ENCODE measurements at regions not wholly inside any gene's neighbourhood (a gene's known extent, or its start where the extent isn't known, plus 50 kb on each side); places are given as distances from the start of the nearest gene placed in this dataset.

GRCh38 chr4:26204249-26204825 is 116.5 kb upstream of the RBPJ start:
- Histone ChIP-seq H3K4me3 (ENCODE audit: control extremely low read depth in 1 of 5, extremely low read depth in 1 of 5, insufficient read depth in 1 of 5, low read depth in 2 of 5, low read length in 4 of 5) (no peak overlapping the region), H3K4me2 (replicated peaks; ENCODE audit: low read depth, low read length, poor library complexity, severe bottlenecking) (no peak overlapping the region), H3K36me3 (replicated peaks in 1 of 2; ENCODE audit: control extremely low read depth in 1 of 2, control insufficient read depth in 1 of 2, extremely low read depth in 1 of 2, insufficient read depth in 2 of 2, low read length in 1 of 2) (no peaks in the 10 kb centered on the region), H3K27me3 (replicated peaks in 1 of 4; ENCODE audit: control extremely low read depth in 1 of 4, control insufficient read depth in 3 of 4, insufficient read depth in 4 of 4, low read length in 3 of 4) (peaks cover 0 to 7% (median 0%) of the 10 kb centered on the region in 4 experiments), H3K27ac (ENCODE audit: low read length in 2 of 2) (no peak overlapping the region), H3K9ac (ENCODE audit: low read length) (no peak overlapping the region), H4K20me1 (ENCODE audit: control insufficient read depth, insufficient read depth, low read length, poor library complexity, severe bottlenecking) (no peaks in the 10 kb centered on the region), H3K79me2 (ENCODE audit: control insufficient read depth, insufficient read depth, low read length) (no peaks in the 10 kb centered on the region), H3K9me3 (ENCODE audit: control extremely low read depth in 1 of 3, control insufficient read depth in 2 of 3, insufficient read depth in 1 of 3, low read length in 2 of 3) (no peaks in the 10 kb centered on the region), H2AFZ (ENCODE audit: insufficient read depth, low read depth, low read length, poor library complexity, severe bottlenecking) (no peak overlapping the region), H3K4me1 (ENCODE audit: control insufficient read depth in 2 of 2, insufficient read depth in 2 of 2, low read length in 2 of 2) (no peaks in the 10 kb centered on the region)
- ChIA-PET CTCF (no interaction called here), POLR2A (no interaction called here)
- 55% methylated on average over 6 of the region's 8 CpGs for WGBS (ENCODE audit: insufficient coverage)
- H3K4me3 Mint-ChIP-seq: no peak overlapping the region
- TF ChIP-seq CTCF (IDR thresholded peaks at IDR 0.05) (no peak), EZH2 (IDR thresholded peaks at IDR 0.05; ENCODE audit: borderline replicate concordance, insufficient read depth, low read depth, low read length, poor library complexity, severe bottlenecking) (no peak)
- peaks cover 46% of the 10 kb centered on the region for H3K27me3 Mint-ChIP-seq
- H3K4me1 Mint-ChIP-seq: peaks cover 1% of the 10 kb centered on the region
- H3K9me3 Mint-ChIP-seq (ENCODE audit: insufficient read depth): no peaks in the 10 kb centered on the region
- no peak overlapping the region for H3K27ac Mint-ChIP-seq
- ATAC-seq (ENCODE audit: low read depth): no peak
- intact Hi-C loops (cut with micrococcal nuclease): no loop called here
- DNase-seq: no peak

GRCh38 chr4:26204911-26205370 is 115.9 kb upstream of the RBPJ start:
- CTCF ChIA-PET: no interaction called here
- intact Hi-C loops (cut with micrococcal nuclease): no loop called here

More at GRCh38 chr4:26204911-26205370, 115.9 kb upstream of the RBPJ start:
- Mint-ChIP-seq H3K4me1 (peaks cover 1% of the 10 kb centered on the region), H3K9me3 (ENCODE audit: insufficient read depth) (no peaks in the 10 kb centered on the region), H3K4me3 (no peak overlapping the region), H3K27me3 (peaks cover 49% of the 10 kb centered on the region), H3K27ac (no peak overlapping the region)
- POLR2A ChIA-PET: no interaction called here
- H3K4me2 ChIP-seq (replicated peaks; ENCODE audit: low read depth, low read length, poor library complexity, severe bottlenecking): no peak overlapping the region
- no peaks in the 10 kb centered on the region for H3K36me3 ChIP-seq (replicated peaks in 1 of 2; ENCODE audit: control extremely low read depth in 1 of 2, control insufficient read depth in 1 of 2, extremely low read depth in 1 of 2, insufficient read depth in 2 of 2, low read length in 1 of 2)
- no peaks in the 10 kb centered on the region for H4K20me1 ChIP-seq (ENCODE audit: control insufficient read depth, insufficient read depth, low read length, poor library complexity, severe bottlenecking)
- 86% methylated on average over 7 of the region's 7 CpGs for WGBS (ENCODE audit: insufficient coverage)
- no peak overlapping the region for H2AFZ ChIP-seq (ENCODE audit: insufficient read depth, low read depth, low read length, poor library complexity, severe bottlenecking)
- H3K4me1 ChIP-seq (ENCODE audit: control insufficient read depth in 2 of 2, insufficient read depth in 2 of 2, low read length in 2 of 2): no peaks in the 10 kb centered on the region
- ATAC-seq (ENCODE audit: low read depth) (no peak), DNase-seq (no peak)
- no peaks in the 10 kb centered on the region for H3K9me3 ChIP-seq (ENCODE audit: control extremely low read depth in 1 of 3, control insufficient read depth in 2 of 3, insufficient read depth in 1 of 3, low read length in 2 of 3)
- peaks cover 0 to 7% (median 0%) of the 10 kb centered on the region in 4 experiments for H3K27me3 ChIP-seq (replicated peaks in 1 of 4; ENCODE audit: control extremely low read depth in 1 of 4, control insufficient read depth in 3 of 4, insufficient read depth in 4 of 4, low read length in 3 of 4)
- no peak overlapping the region for H3K27ac ChIP-seq (ENCODE audit: low read length in 2 of 2)
- H3K9ac ChIP-seq (ENCODE audit: low read length): no peak overlapping the region
- no peaks in the 10 kb centered on the region for H3K79me2 ChIP-seq (ENCODE audit: control insufficient read depth, insufficient read depth, low read length)
- TF ChIP-seq CTCF (IDR thresholded peaks at IDR 0.05) (no peak), EZH2 (IDR thresholded peaks at IDR 0.05; ENCODE audit: borderline replicate concordance, insufficient read depth, low read depth, low read length, poor library complexity, severe bottlenecking) (no peak)
- H3K4me3 ChIP-seq (ENCODE audit: control extremely low read depth in 1 of 5, extremely low read depth in 1 of 5, insufficient read depth in 1 of 5, low read depth in 2 of 5, low read length in 4 of 5): no peak overlapping the region
